OCI-LY1 (cell line): ENCODE measurements at regions not wholly inside any gene's neighbourhood (a gene's known extent, or its start where the extent isn't known, plus 50 kb on each side); places are given as distances from the start of the nearest gene placed in this dataset.

Experiments
- H2AFZ ChIP-seq: fragments of 200-600 bp; sonication (generic), shearing (Covaris generic); 2 replicates; pipeline ENCODE4 v1.6.0; 2014; ENCODE audit warnings: antibody characterized with exemption, mild to moderate bottlenecking, low read length
- H3F3A ChIP-seq: fragments of 200-600 bp; sonication (generic), shearing (Covaris generic); 2 replicates; pipeline ENCODE4 v1.6.0; 2014; ENCODE audit warnings: mild to moderate bottlenecking, antibody characterized with exemption, low read length, moderate library complexity; ENCODE audit not compliant: insufficient read depth
- H3K27ac ChIP-seq: fragments of 200-600 bp; sonication (generic); 2 replicates; pipeline ENCODE4 v1.5.1; 2014; ENCODE audit warnings: low read length, mixed run types, mild to moderate bottlenecking, low read depth; ENCODE audit not compliant: poor library complexity, severe bottlenecking
- H3K27me3 ChIP-seq: fragments of 200-600 bp; sonication (generic); 2 replicates; pipeline ENCODE4 v1.6.0; 2014; ENCODE audit warnings: antibody characterized with exemption, mild to moderate bottlenecking, low read length, moderate library complexity; ENCODE audit not compliant: insufficient read depth
- H3K36me3 ChIP-seq: fragments of 200-600 bp; sonication (generic); 2 replicates; pipeline ENCODE4 v1.6.1; 2014; ENCODE audit warnings: mild to moderate bottlenecking, antibody characterized with exemption, low read length, moderate library complexity, mixed read lengths; ENCODE audit not compliant: insufficient read depth
- H3K4me1 ChIP-seq: fragments of 200-600 bp; sonication (generic); 2 replicates; pipeline ENCODE4 v1.5.1; 2014; ENCODE audit warnings: mild to moderate bottlenecking, low read length, moderate library complexity; ENCODE audit not compliant: insufficient read depth, severe bottlenecking
- H3K4me2 ChIP-seq: fragments of 200-600 bp; sonication (generic), shearing (Covaris generic); 2 replicates; pipeline ENCODE4 v1.6.1; 2014; ENCODE audit warnings: low read length
- H3K4me3 ChIP-seq: fragments of 200-600 bp; sonication (generic); 2 replicates; pipeline ENCODE4 v1.5.1; 2014; ENCODE audit warnings: low read length, low read depth, mild to moderate bottlenecking, mixed read lengths; ENCODE audit not compliant: poor library complexity, severe bottlenecking
- H3K79me2 ChIP-seq: fragments of 200-600 bp; shearing (Covaris generic); 2 replicates; pipeline ENCODE4 v1.6.1; 2016; ENCODE audit warnings: mixed run types, low read length, mixed read lengths; ENCODE audit not compliant: insufficient read depth
- H3K9ac ChIP-seq: fragments of 200-600 bp; sonication (generic), shearing (Covaris generic); 2 replicates; pipeline ENCODE4 v1.6.1; 2014; ENCODE audit warnings: mild to moderate bottlenecking, low read length, mixed read lengths
- H3K9me2 ChIP-seq: fragments of 200-600 bp; sonication (generic), shearing (Covaris generic); 2 replicates; pipeline ENCODE4 v1.6.1; 2014; ENCODE audit warnings: low read depth, mild to moderate bottlenecking, low read length, mixed read lengths
- H3K9me3 ChIP-seq: fragments of 200-600 bp; shearing (Covaris generic); 2 replicates; pipeline ENCODE4 v1.6.1; 2014; ENCODE audit warnings: low read length, mixed read lengths
- H4K20me1 ChIP-seq: fragments of 200-600 bp; sonication (generic), shearing (Covaris generic); 2 replicates; pipeline ENCODE4 v1.6.0; 2016; ENCODE audit warnings: mild to moderate bottlenecking, low read length; ENCODE audit not compliant: insufficient read depth
- EZH2 ChIP-seq: fragments of 200-600 bp; sonication (generic), shearing (Covaris generic); IDR thresholded peaks from 2 replicates; pipeline ENCODE4 v1.8.0; 2017; ENCODE audit warnings: borderline replicate concordance, mixed run types, mild to moderate bottlenecking, antibody characterized with exemption, low read length, moderate library complexity, mixed read lengths
- TF ChIP-seq, protein P1 (sequence below): fragments of 200-600 bp; sonication (generic), shearing (Covaris generic); IDR thresholded peaks from 2 replicates; pipeline ENCODE4 v1.5.1; 2017; ENCODE audit warnings: mild to moderate bottlenecking, antibody characterized with exemption, low read length, moderate library complexity, mixed read lengths

DNA sequence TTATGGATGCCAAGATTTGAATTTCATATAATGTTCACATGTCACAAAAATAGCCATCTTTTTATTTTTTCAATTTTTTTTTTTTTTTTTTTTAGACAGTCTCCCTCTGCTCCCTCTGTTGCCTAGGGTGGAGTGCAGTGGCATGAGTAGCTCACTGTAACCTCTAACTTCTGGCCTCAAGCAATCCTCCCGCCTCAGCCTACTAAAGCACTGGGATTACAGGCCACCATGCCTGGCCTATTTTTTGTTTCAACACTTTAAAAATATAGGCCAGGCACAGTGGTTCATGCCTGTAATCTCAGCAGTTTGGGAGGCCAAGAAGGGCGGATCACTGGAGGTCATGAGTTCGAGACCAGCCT lies 246.3 kb downstream of the SKIDA1 start:
- TF ChIP-seq EZH2: no peak
- TF ChIP-seq, protein P1, sequence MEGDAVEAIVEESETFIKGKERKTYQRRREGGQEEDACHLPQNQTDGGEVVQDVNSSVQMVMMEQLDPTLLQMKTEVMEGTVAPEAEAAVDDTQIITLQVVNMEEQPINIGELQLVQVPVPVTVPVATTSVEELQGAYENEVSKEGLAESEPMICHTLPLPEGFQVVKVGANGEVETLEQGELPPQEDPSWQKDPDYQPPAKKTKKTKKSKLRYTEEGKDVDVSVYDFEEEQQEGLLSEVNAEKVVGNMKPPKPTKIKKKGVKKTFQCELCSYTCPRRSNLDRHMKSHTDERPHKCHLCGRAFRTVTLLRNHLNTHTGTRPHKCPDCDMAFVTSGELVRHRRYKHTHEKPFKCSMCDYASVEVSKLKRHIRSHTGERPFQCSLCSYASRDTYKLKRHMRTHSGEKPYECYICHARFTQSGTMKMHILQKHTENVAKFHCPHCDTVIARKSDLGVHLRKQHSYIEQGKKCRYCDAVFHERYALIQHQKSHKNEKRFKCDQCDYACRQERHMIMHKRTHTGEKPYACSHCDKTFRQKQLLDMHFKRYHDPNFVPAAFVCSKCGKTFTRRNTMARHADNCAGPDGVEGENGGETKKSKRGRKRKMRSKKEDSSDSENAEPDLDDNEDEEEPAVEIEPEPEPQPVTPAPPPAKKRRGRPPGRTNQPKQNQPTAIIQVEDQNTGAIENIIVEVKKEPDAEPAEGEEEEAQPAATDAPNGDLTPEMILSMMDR: no peak
- H3K4me2 ChIP-seq: no peak overlapping the region
- H3F3A ChIP-seq: no peaks in the 10 kb centered on the region
- H3K4me1 ChIP-seq: no peaks in the 10 kb centered on the region
- H3K4me3 ChIP-seq: no peak overlapping the region
- H3K36me3 ChIP-seq: no peaks in the 10 kb centered on the region
- H3K9me2 ChIP-seq: no peaks in the 10 kb centered on the region
- H3K9ac ChIP-seq: no peak overlapping the region
- no peaks in the 10 kb centered on the region for H3K79me2 ChIP-seq
- no peak overlapping the region for H2AFZ ChIP-seq
- H3K9me3 ChIP-seq: no peaks in the 10 kb centered on the region
- H3K27ac ChIP-seq: no peak overlapping the region
- H3K27me3 ChIP-seq: no peaks in the 10 kb centered on the region
- H4K20me1 ChIP-seq: no peaks in the 10 kb centered on the region

DNA sequence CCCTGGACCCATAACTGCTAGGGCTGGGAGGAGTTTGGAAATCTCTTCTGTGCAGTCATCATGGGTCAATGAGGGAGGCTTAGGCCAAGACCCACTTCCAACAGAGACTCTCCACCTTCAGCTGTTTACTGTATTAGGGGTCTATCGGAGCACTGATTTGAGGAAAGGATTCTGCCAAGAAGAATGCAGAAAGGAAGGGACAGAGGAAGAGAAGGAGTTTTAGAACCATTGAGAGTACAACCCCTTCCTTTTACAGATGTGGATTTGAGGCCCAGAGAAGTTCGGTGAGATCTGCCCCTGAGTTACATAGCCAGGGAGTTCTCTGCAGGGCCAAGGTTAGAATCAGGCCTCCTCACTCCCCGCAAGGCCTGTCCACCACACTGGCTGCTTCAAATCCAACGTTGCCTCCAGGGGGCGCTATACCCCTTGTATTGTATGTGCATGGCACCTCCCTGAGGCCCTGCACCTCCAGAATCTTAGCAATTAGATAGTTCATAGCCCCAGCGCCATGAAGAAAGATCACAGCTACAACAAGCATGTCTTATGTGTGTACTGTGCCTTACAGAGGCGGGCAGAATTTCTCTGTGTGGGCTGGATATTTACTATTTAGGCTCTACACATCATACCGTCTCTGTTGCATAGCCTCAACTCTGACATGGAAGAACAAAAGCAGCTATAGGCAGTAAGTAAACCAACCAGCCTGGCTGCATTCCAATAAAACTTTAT lies 246.8 kb downstream of the SKIDA1 start:
- H3K36me3 ChIP-seq: no peaks in the 10 kb centered on the region
- no peaks in the 10 kb centered on the region for H4K20me1 ChIP-seq
- H3K27me3 ChIP-seq: no peaks in the 10 kb centered on the region
- H3K4me2 ChIP-seq: no peak overlapping the region
- no peaks in the 10 kb centered on the region for H3K9me2 ChIP-seq
- H3F3A ChIP-seq: no peaks in the 10 kb centered on the region
- H2AFZ ChIP-seq: no peak overlapping the region
- H3K9me3 ChIP-seq: no peaks in the 10 kb centered on the region
- H3K9ac ChIP-seq: no peak overlapping the region
- no peak for TF ChIP-seq EZH2
- TF ChIP-seq, protein P1: peak; percentile 83
- no peak overlapping the region for H3K27ac ChIP-seq
- no peaks in the 10 kb centered on the region for H3K4me1 ChIP-seq
- no peak overlapping the region for H3K4me3 ChIP-seq
- H3K79me2 ChIP-seq: no peaks in the 10 kb centered on the region

DNA sequence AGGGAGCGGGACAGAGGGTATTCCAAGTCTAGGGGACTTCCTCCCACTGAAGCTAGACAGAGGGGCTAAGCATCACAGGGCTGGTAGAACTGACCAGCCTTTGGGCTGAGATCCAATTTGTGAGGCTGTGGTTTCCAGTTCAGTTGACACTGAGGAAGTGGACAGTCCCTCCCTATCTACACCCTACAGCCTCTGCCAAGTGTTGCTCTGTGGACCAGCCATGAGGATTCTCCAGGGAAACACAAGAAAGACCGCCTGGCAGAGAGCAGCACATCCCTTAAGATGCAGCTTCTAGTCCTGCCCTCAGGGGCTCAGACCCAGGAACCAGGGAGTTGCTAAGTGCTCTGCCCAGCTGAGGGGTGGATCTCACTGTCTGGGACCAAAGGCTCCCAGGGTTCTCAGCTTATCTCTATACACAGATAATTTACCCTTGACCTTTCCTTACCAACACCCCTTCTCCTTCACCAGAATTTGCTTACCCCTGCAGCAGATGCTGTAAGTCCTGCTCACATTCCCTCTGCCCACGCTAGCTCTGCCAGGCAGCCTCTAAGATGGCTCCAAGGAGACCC lies 252.0 kb downstream of the SKIDA1 start:
- Histone ChIP-seq H3K79me2 (no peaks in the 10 kb centered on the region), H3K9me2 (no peaks in the 10 kb centered on the region), H3F3A (no peaks in the 10 kb centered on the region), H2AFZ (no peak overlapping the region), H3K36me3 (no peaks in the 10 kb centered on the region), H3K9ac (no peak overlapping the region), H3K4me2 (no peak overlapping the region), H3K27ac (no peak overlapping the region), H3K9me3 (no peaks in the 10 kb centered on the region), H3K4me3 (no peak overlapping the region), H3K4me1 (no peaks in the 10 kb centered on the region), H3K27me3 (no peaks in the 10 kb centered on the region), H4K20me1 (no peaks in the 10 kb centered on the region)
- TF ChIP-seq EZH2: no peak
- TF ChIP-seq, protein P1: no peak
